K562 (cell line): ENCODE measurements at regions not wholly inside any gene's neighbourhood (a gene's known extent, or its start where the extent isn't known, plus 50 kb on each side); places are given as distances from the start of the nearest gene placed in this dataset.

ENCODE experiments used
- ATAC-seq: fragments of 200-7000 bp; cut with Tn5 transposase; 3 replicates; pipeline ENCODE4 v1.9.1; 2020; ENCODE audit warnings: moderate library complexity
- BruUV-seq: library from RNA; stranded (reverse); fragments of 400-500 nt; replicated peaks from 2 replicates; lab custom pipeline; 2021; lab: Mats Ljungman, UMichigan
- CTCF ChIA-PET: fragments of 300-600 bp; formaldehyde crosslinking; extraction: SDS; loops from one replicate; lab custom pipeline; 2021; ENCODE audit warnings: low intra/inter-chr PET ratio; lab: Yijun Ruan, JAX
- POLR2A ChIA-PET: fragments of 300-600, 350-650 bp; sonication (Branson Sonifier 250); formaldehyde crosslinking; extraction: SDS; loops from one replicate; lab custom pipeline; 2021; ENCODE audit warnings: antibody characterized with exemption, inconsistent platforms; lab: Yijun Ruan, JAX
- DNase-seq, 4 experiments: peaks; one replicate each; pipeline versions ENCODE4 v3.0.0 to v3.0.0-alpha.2; 2011 to 2018; ENCODE audit warnings: low spot score in 3 of 4, mixed read lengths in 3 of 4; ENCODE audit errors: extremely low read depth in 1 of 4
- FAIRE-seq: peaks from 2 replicates; lab custom pipeline; 2011; peaks lifted over from hg19 to GRCh38; lab: Jason Lieb, UNC
- H2AFZ ChIP-seq: 2 replicates; pipeline ENCODE4 v1.6.0; 2011; ENCODE audit warnings: low read depth, low read length, control low read depth, inconsistent platforms
- H3K27ac ChIP-seq: fragments of 200-600 bp; 3 replicates; pipeline ENCODE4 v1.8.0; 2011; ENCODE audit warnings: low read depth, mild to moderate bottlenecking, control low read depth, inconsistent platforms, low read length, moderate library complexity, mixed read lengths; ENCODE audit errors: extremely low read depth
- H3K27me3 ChIP-seq, 2 experiments: fragments of 300-600 bp in 1 of 2; 2 replicates in 1 of 2; 3 replicates in 1 of 2; pipeline versions ENCODE4 v1.6.0 to v1.8.0; 2011; ENCODE audit warnings: inconsistent platforms in 2 of 2, low read length in 2 of 2, mild to moderate bottlenecking in 1 of 2, mixed read lengths in 1 of 2, moderate library complexity in 1 of 2; ENCODE audit not compliant: control insufficient read depth in 2 of 2, insufficient read depth in 2 of 2
- H3K36me3 ChIP-seq: fragments of 300-600 bp; 3 replicates; pipeline ENCODE4 v1.8.0; 2011; ENCODE audit warnings: mild to moderate bottlenecking, low read length, inconsistent platforms; ENCODE audit not compliant: control insufficient read depth, insufficient read depth
- H3K4me1 ChIP-seq, 2 experiments: fragments of 200-600 bp in 1 of 2; replicated peaks in 1 of 2; 2 replicates in 1 of 2; 3 replicates in 1 of 2; pipeline versions ENCODE4 v1.5.1 to v1.8.0; 2011; ENCODE audit warnings: inconsistent platforms in 2 of 2, low read length in 2 of 2, mild to moderate bottlenecking in 1 of 2, mixed read lengths in 1 of 2, moderate library complexity in 1 of 2; ENCODE audit not compliant: control insufficient read depth in 2 of 2, insufficient read depth in 2 of 2
- H3K4me2 ChIP-seq: 2 replicates; pipeline ENCODE4 v1.6.1; 2011; ENCODE audit warnings: low read length, control low read depth, inconsistent platforms, mixed read lengths; ENCODE audit not compliant: insufficient read depth
- H3K4me3 ChIP-seq: fragments of 200-600 bp; sonication (generic), shearing (Covaris generic); 2 replicates; pipeline ENCODE4 v1.5.1; 2016; ENCODE audit warnings: control low read depth, inconsistent platforms
- H3K79me2 ChIP-seq: fragments of 200-600 bp; 3 replicates; pipeline ENCODE4 v1.8.0; 2011; ENCODE audit warnings: low read length, inconsistent platforms; ENCODE audit not compliant: control insufficient read depth, insufficient read depth
- H3K9ac ChIP-seq, 2 experiments: 2 replicates each; pipeline versions ENCODE4 v1.6.0 to v1.6.1; 2011; ENCODE audit warnings: low read depth in 2 of 2, low read length in 2 of 2, control low read depth in 1 of 2, inconsistent platforms in 1 of 2, mild to moderate bottlenecking in 1 of 2, mixed read lengths in 1 of 2; ENCODE audit not compliant: insufficient read depth in 1 of 2
- H3K9me1 ChIP-seq: one replicate; pipeline ENCODE4 v1.6.0; 2011; ENCODE audit warnings: inconsistent platforms, mild to moderate bottlenecking, low read length, moderate library complexity; ENCODE audit not compliant: control insufficient read depth, insufficient read depth
- H3K9me3 ChIP-seq: replicated peaks from 2 replicates; pipeline ENCODE4 v1.5.1; 2011; ENCODE audit warnings: low read depth, low read length, inconsistent platforms; ENCODE audit not compliant: control insufficient read depth, insufficient read depth
- H4K20me1 ChIP-seq: replicated peaks from 2 replicates; pipeline ENCODE4 v1.6.1; 2011; ENCODE audit warnings: low read length, inconsistent platforms, mixed read lengths; ENCODE audit not compliant: control insufficient read depth, insufficient read depth
- CUX1 ChIP-seq: fragments of 200-800 bp; sonication (Bioruptor generic); IDR thresholded peaks from 2 replicates; pipeline ENCODE4 v1.6.1; 2016; ENCODE audit warnings: missing genetic modification characterization, missing compliant biosample characterization
- NR4A1 ChIP-seq, 2 experiments: fragments of 250-450 bp in 1 of 2; fragments of 450-650 bp in 1 of 2; sonication (Bioruptor Pico) in 1 of 2; IDR thresholded peaks; 2 replicates each; pipeline versions ENCODE4 v1.4.0 to v1.6.1; 2016 to 2020; ENCODE audit warnings: mild to moderate bottlenecking in 2 of 2, missing compliant biosample characterization in 1 of 2, missing genetic modification characterization in 1 of 2, moderate library complexity in 1 of 2
- ZNF174 ChIP-seq: fragments of 250-450 bp; sonication (Bioruptor Pico); IDR thresholded peaks from 2 replicates; pipeline ENCODE4 v1.4.0; 2020; ENCODE audit warnings: mild to moderate bottlenecking
- WGBS: fragments of 100-300 bp; shearing (Covaris generic); methylation state at CpG from one replicate; pipeline ENCODE4 v1.1.6; 2016; ENCODE audit warnings: low coverage, mixed read lengths; ENCODE audit not compliant: insufficient coverage; ENCODE audit errors: missing lambda C conversion rate; 5-methylcytosine and 5-hydroxymethylcytosine counted together
- in situ Hi-C: fragments of 300-500 bp; cut with MboI; formaldehyde crosslinking; loops from 4 replicates; pipeline ENCODE4 v1.15.0; 2018; ENCODE audit warnings: inconsistent platforms, mixed read lengths
- intact Hi-C: fragments of 100-400 bp; cut with micrococcal nuclease; formaldehyde crosslinking; loops from 2 replicates; pipeline ENCODE4 v1.14.2; 2022

- TF ChIP-seq CUX1 (CRISPR knock-in tag), result no peak
- TF ChIP-seq, all 486 proteins: peak for 0
Measured at GRCh38 chr1:168887381-168887780, 158.4 kb upstream of the DPT start (continued).

GRCh38 chr1:168888418-168888817 lies 159.4 kb upstream of the DPT start:
- Histone ChIP-seq H2AFZ (no peak overlapping the region), H3K4me3 (no peak overlapping the region), H3K9ac (no peak overlapping the region), H3K4me2 (no peak overlapping the region), H4K20me1 (no peaks in the 10 kb centered on the region; the same call in 1 of the 2 replicates), H3K27ac (no peak overlapping the region), H3K36me3 (no peaks in the 10 kb centered on the region), H3K4me1 (no peaks in the 10 kb centered on the region), H3K9me1 (no peaks in the 10 kb centered on the region), H3K9me3 (no peaks in the 10 kb centered on the region), H3K27me3 (no peaks in the 10 kb centered on the region), H3K79me2 (no peaks in the 10 kb centered on the region)
- intact Hi-C loops, result no loop called here
- in situ Hi-C loops, result no loop called here
- no peak for ATAC-seq
- no peak for TF ChIP-seq ZNF174 (CRISPR knock-in tag)
- no peak for TF ChIP-seq NR4A1 (CRISPR knock-in tag; IDR thresholded peaks at IDR 0.05)
- TF ChIP-seq NR4A1 (tag; IDR thresholded peaks at IDR 0.05), result no peak
- DNase-seq, result no peak
- BruUV-seq, result no TSS peak
- 0% methylated on average over 2 of the region's 2 CpGs for WGBS
- ChIA-PET CTCF (no interaction called here), POLR2A (no interaction called here)
- no peak for FAIRE-seq
